WERI-Rb-1 (cell line): ENCODE measurements at regions not wholly inside any gene's neighbourhood (a gene's known extent, or its start where the extent isn't known, plus 50 kb on each side); places are given as distances from the start of the nearest gene placed in this dataset.

ENCODE experiments used
- DNase-seq: peaks from one replicate; pipeline ENCODE4 v3.0.0-alpha.2; 2020
- H3K27ac ChIP-seq: fragments of 250-450 bp; sonication (Bioruptor Pico); 2 replicates; pipeline ENCODE4 v1.5.1; 2020; ENCODE audit warnings: mild to moderate bottlenecking, moderate library complexity
- H3K27me3 ChIP-seq: fragments of 250-450 bp; sonication (Bioruptor Pico); 2 replicates; pipeline ENCODE4 v1.5.1; 2021; ENCODE audit warnings: mild to moderate bottlenecking, low read depth, moderate library complexity; ENCODE audit not compliant: insufficient read depth, severe bottlenecking
- H3K36me3 ChIP-seq: fragments of 250-450 bp; sonication (Bioruptor Pico); 2 replicates; pipeline ENCODE4 v1.5.1; 2020; ENCODE audit warnings: mild to moderate bottlenecking, moderate library complexity
- H3K4me3 ChIP-seq: 2 replicates; pipeline ENCODE4 v1.5.1; 2011; ENCODE audit warnings: low read depth, mild to moderate bottlenecking, control low read depth, low read length
- H3K9me3 ChIP-seq: fragments of 250-450 bp; sonication (Bioruptor Pico); 2 replicates; pipeline ENCODE4 v1.5.1; 2021; ENCODE audit warnings: mild to moderate bottlenecking, moderate library complexity; ENCODE audit not compliant: severe bottlenecking
- CTCF ChIP-seq: IDR thresholded peaks from 2 replicates; pipeline ENCODE4 v1.5.1; 2011; ENCODE audit warnings: low read depth, mild to moderate bottlenecking, control low read depth, inconsistent platforms, low read length

GRCh38 chr2:53217250-53217649 lies 550.4 kb upstream of the CHAC2 start:
- DNase-seq, result no peak
- TF ChIP-seq CTCF, result no peak
- no peak overlapping the region for H3K27ac ChIP-seq
- no peaks in the 10 kb centered on the region for H3K27me3 ChIP-seq
- H3K9me3 ChIP-seq, result peaks cover 3% of the 10 kb centered on the region
- no peak overlapping the region for H3K4me3 ChIP-seq
- H3K36me3 ChIP-seq, result no peaks in the 10 kb centered on the region

GRCh38 chr2:53216805-53217204 lies 550.8 kb upstream of the CHAC2 start:
- H3K27me3 ChIP-seq, result no peaks in the 10 kb centered on the region
- H3K4me3 ChIP-seq, result no peak overlapping the region
- no peak for TF ChIP-seq CTCF
- peaks cover 3% of the 10 kb centered on the region for H3K9me3 ChIP-seq
- H3K36me3 ChIP-seq, result no peaks in the 10 kb centered on the region
- no peak for DNase-seq
- H3K27ac ChIP-seq, result no peak overlapping the region

GRCh38 chr2:53212576-53212975 lies 555.0 kb upstream of the CHAC2 start:
- Histone ChIP-seq H3K4me3 (no peak overlapping the region), H3K27me3 (no peaks in the 10 kb centered on the region), H3K27ac (no peak overlapping the region), H3K9me3 (peaks cover 3% of the 10 kb centered on the region), H3K36me3 (no peaks in the 10 kb centered on the region)
- no peak for TF ChIP-seq CTCF
- no peak for DNase-seq

- H3K27ac ChIP-seq, result no peak overlapping the region
- no peak overlapping the region for H3K4me3 ChIP-seq
- H3K9me3 ChIP-seq, result peaks cover 3% of the 10 kb centered on the region
- H3K27me3 ChIP-seq, result no peaks in the 10 kb centered on the region
- DNase-seq, result no peak
- no peaks in the 10 kb centered on the region for H3K36me3 ChIP-seq
- no peak for TF ChIP-seq CTCF
Measured at GRCh38 chr2:53211201-53211774, 556.3 kb upstream of the CHAC2 start.

- no peak for DNase-seq
- TF ChIP-seq CTCF, result peak; percentile 27; the same call in 1 of the 2 replicates
- no peaks in the 10 kb centered on the region for H3K36me3 ChIP-seq
- peaks cover 3% of the 10 kb centered on the region for H3K9me3 ChIP-seq
- H3K27ac ChIP-seq, result no peak overlapping the region
- H3K4me3 ChIP-seq, result no peak overlapping the region
- no peaks in the 10 kb centered on the region for H3K27me3 ChIP-seq
Measured at GRCh38 chr2:53210538-53210937, 557.1 kb upstream of the CHAC2 start.
